OCI-LY1 (cell line): ENCODE measurements at regions not wholly inside any gene's neighbourhood (a gene's known extent, or its start where the extent isn't known, plus 50 kb on each side); places are given as distances from the start of the nearest gene placed in this dataset.

ENCODE experiments used
- H2AFZ ChIP-seq: fragments of 200-600 bp; sonication (generic), shearing (Covaris generic); 2 replicates; pipeline ENCODE4 v1.6.0; 2014; ENCODE audit warnings: antibody characterized with exemption, mild to moderate bottlenecking, low read length
- H3F3A ChIP-seq: fragments of 200-600 bp; sonication (generic), shearing (Covaris generic); 2 replicates; pipeline ENCODE4 v1.6.0; 2014; ENCODE audit warnings: mild to moderate bottlenecking, antibody characterized with exemption, low read length, moderate library complexity; ENCODE audit not compliant: insufficient read depth
- H3K27ac ChIP-seq: fragments of 200-600 bp; sonication (generic); 2 replicates; pipeline ENCODE4 v1.5.1; 2014; ENCODE audit warnings: low read length, mixed run types, mild to moderate bottlenecking, low read depth; ENCODE audit not compliant: poor library complexity, severe bottlenecking
- H3K27me3 ChIP-seq: fragments of 200-600 bp; sonication (generic); 2 replicates; pipeline ENCODE4 v1.6.0; 2014; ENCODE audit warnings: antibody characterized with exemption, mild to moderate bottlenecking, low read length, moderate library complexity; ENCODE audit not compliant: insufficient read depth
- H3K36me3 ChIP-seq: fragments of 200-600 bp; sonication (generic); 2 replicates; pipeline ENCODE4 v1.6.1; 2014; ENCODE audit warnings: mild to moderate bottlenecking, antibody characterized with exemption, low read length, moderate library complexity, mixed read lengths; ENCODE audit not compliant: insufficient read depth
- H3K4me1 ChIP-seq: fragments of 200-600 bp; sonication (generic); 2 replicates; pipeline ENCODE4 v1.5.1; 2014; ENCODE audit warnings: mild to moderate bottlenecking, low read length, moderate library complexity; ENCODE audit not compliant: insufficient read depth, severe bottlenecking
- H3K4me2 ChIP-seq: fragments of 200-600 bp; sonication (generic), shearing (Covaris generic); 2 replicates; pipeline ENCODE4 v1.6.1; 2014; ENCODE audit warnings: low read length
- H3K4me3 ChIP-seq: fragments of 200-600 bp; sonication (generic); 2 replicates; pipeline ENCODE4 v1.5.1; 2014; ENCODE audit warnings: low read length, low read depth, mild to moderate bottlenecking, mixed read lengths; ENCODE audit not compliant: poor library complexity, severe bottlenecking
- H3K79me2 ChIP-seq: fragments of 200-600 bp; shearing (Covaris generic); 2 replicates; pipeline ENCODE4 v1.6.1; 2016; ENCODE audit warnings: mixed run types, low read length, mixed read lengths; ENCODE audit not compliant: insufficient read depth
- H3K9ac ChIP-seq: fragments of 200-600 bp; sonication (generic), shearing (Covaris generic); 2 replicates; pipeline ENCODE4 v1.6.1; 2014; ENCODE audit warnings: mild to moderate bottlenecking, low read length, mixed read lengths
- H3K9me2 ChIP-seq: fragments of 200-600 bp; sonication (generic), shearing (Covaris generic); 2 replicates; pipeline ENCODE4 v1.6.1; 2014; ENCODE audit warnings: low read depth, mild to moderate bottlenecking, low read length, mixed read lengths
- H3K9me3 ChIP-seq: fragments of 200-600 bp; shearing (Covaris generic); 2 replicates; pipeline ENCODE4 v1.6.1; 2014; ENCODE audit warnings: low read length, mixed read lengths
- H4K20me1 ChIP-seq: fragments of 200-600 bp; sonication (generic), shearing (Covaris generic); 2 replicates; pipeline ENCODE4 v1.6.0; 2016; ENCODE audit warnings: mild to moderate bottlenecking, low read length; ENCODE audit not compliant: insufficient read depth
- EZH2 ChIP-seq: fragments of 200-600 bp; sonication (generic), shearing (Covaris generic); IDR thresholded peaks from 2 replicates; pipeline ENCODE4 v1.8.0; 2017; ENCODE audit warnings: borderline replicate concordance, mixed run types, mild to moderate bottlenecking, antibody characterized with exemption, low read length, moderate library complexity, mixed read lengths
- TF ChIP-seq, protein P1 (sequence below): fragments of 200-600 bp; sonication (generic), shearing (Covaris generic); IDR thresholded peaks from 2 replicates; pipeline ENCODE4 v1.5.1; 2017; ENCODE audit warnings: mild to moderate bottlenecking, antibody characterized with exemption, low read length, moderate library complexity, mixed read lengths

DNA sequence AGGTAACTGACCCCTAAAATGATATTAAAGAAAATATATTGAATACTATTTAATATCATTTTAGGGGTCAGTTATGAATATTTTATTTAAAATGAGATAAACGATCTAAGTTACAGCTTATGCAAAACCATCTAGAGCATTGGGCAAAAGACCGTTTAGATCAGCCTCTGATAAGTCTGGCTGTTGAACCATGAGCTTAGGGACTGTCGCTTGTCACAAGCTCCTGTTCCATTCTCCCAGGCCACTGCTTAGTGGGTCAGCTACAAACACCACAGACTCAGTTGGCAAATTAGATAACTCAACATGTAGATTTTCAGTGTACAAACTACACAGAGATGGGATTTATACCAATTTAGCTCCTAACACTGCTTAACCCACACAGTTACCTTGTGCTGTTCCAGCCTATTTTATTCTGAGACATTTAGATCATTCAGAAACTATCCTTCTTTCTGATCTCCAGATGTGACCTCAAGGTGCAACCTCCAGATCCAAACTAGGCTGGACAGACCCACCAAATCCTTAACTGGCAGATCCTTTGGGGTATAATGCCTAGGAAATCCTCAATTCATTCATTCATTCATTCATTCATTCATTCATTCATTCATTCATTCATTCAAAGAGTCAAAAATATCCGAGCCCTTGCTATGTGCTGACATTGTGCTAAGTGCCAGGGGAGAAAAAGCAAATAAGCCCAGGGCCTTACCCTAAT, 82.8 kb downstream of the HRH4 start:
- no peaks in the 10 kb centered on the region for H3F3A ChIP-seq
- H3K79me2 ChIP-seq, result no peaks in the 10 kb centered on the region
- TF ChIP-seq EZH2, result no peak
- TF ChIP-seq, protein P1, sequence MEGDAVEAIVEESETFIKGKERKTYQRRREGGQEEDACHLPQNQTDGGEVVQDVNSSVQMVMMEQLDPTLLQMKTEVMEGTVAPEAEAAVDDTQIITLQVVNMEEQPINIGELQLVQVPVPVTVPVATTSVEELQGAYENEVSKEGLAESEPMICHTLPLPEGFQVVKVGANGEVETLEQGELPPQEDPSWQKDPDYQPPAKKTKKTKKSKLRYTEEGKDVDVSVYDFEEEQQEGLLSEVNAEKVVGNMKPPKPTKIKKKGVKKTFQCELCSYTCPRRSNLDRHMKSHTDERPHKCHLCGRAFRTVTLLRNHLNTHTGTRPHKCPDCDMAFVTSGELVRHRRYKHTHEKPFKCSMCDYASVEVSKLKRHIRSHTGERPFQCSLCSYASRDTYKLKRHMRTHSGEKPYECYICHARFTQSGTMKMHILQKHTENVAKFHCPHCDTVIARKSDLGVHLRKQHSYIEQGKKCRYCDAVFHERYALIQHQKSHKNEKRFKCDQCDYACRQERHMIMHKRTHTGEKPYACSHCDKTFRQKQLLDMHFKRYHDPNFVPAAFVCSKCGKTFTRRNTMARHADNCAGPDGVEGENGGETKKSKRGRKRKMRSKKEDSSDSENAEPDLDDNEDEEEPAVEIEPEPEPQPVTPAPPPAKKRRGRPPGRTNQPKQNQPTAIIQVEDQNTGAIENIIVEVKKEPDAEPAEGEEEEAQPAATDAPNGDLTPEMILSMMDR, result no peak
- H3K9me3 ChIP-seq, result no peaks in the 10 kb centered on the region
- no peak overlapping the region for H3K9ac ChIP-seq
- H3K27ac ChIP-seq, result no peak overlapping the region
- H3K4me3 ChIP-seq, result no peak overlapping the region
- H3K36me3 ChIP-seq, result no peaks in the 10 kb centered on the region
- no peak overlapping the region for H2AFZ ChIP-seq
- H3K4me2 ChIP-seq, result no peak overlapping the region
- no peaks in the 10 kb centered on the region for H4K20me1 ChIP-seq
- no peaks in the 10 kb centered on the region for H3K9me2 ChIP-seq
- no peaks in the 10 kb centered on the region for H3K27me3 ChIP-seq
- no peaks in the 10 kb centered on the region for H3K4me1 ChIP-seq

DNA sequence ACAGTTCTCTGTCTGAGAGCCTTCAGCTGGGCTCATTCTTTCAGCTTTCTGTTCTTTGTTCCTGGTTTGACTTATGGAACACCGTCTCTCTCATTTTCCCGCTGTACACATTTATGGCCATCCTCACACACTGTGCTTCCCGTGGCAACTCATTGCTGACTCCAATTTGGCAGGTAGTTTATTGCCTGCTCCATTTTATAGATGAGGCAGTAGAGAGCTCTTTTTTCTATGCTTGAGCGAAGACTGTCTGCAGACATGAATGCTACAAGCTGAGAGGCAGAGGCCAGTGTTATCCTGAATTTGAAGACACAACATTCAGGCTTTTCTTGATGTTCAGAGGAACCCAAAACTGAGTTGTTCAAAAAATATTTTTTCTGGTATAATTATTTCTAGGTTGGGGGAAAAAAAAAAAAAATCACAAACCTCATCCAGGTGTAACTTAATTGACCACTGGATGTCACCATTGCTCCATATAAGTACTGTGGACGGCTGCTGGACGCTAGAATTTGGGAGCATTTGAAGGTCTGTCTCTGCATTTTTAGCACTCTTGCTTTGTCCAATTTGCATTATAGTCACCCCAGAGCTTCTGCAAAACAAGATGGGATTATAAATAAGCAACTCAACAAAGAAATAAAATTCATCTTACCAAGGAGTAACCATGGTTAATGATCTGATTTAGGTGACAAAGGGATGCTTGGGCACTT, 83.5 kb downstream of the HRH4 start:
- Histone ChIP-seq H3K9me2 (no peaks in the 10 kb centered on the region), H3F3A (no peaks in the 10 kb centered on the region), H3K36me3 (no peaks in the 10 kb centered on the region), H3K9me3 (no peaks in the 10 kb centered on the region), H3K4me1 (no peaks in the 10 kb centered on the region), H2AFZ (no peak overlapping the region), H3K9ac (no peak overlapping the region), H3K4me3 (no peak overlapping the region), H3K79me2 (no peaks in the 10 kb centered on the region), H3K27ac (no peak overlapping the region), H4K20me1 (no peaks in the 10 kb centered on the region), H3K4me2 (no peak overlapping the region), H3K27me3 (no peaks in the 10 kb centered on the region)
- TF ChIP-seq EZH2, result no peak
- TF ChIP-seq, protein P1, result peak; percentile 47

DNA sequence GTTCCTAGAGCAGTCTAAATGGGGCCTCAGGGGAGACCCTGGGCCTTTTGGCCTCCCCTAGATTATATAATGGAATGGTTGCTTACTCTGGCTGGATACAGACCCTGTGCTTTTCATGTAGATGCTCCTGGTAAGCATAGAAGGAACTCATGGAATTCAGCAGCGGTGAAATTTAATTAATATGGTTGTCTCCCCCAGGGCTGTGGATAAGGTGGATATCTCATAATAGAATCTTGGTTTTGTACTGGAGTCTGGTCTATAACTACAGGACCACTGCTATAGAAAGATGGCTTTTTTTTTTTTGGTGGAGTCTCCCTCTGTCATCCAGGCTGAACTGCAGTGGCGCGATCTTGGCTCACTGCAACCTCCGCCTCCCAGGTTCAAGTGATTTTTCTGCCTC, 84.5 kb downstream of the HRH4 start:
- no peaks in the 10 kb centered on the region for H3K4me1 ChIP-seq
- H2AFZ ChIP-seq, result no peak overlapping the region

More for the DNA sequence above, 84.5 kb downstream of the HRH4 start:
- H4K20me1 ChIP-seq, result no peaks in the 10 kb centered on the region
- H3K9ac ChIP-seq, result no peak overlapping the region
- no peak overlapping the region for H3K4me3 ChIP-seq
- no peak overlapping the region for H3K27ac ChIP-seq
- H3K36me3 ChIP-seq, result no peaks in the 10 kb centered on the region
- H3K4me2 ChIP-seq, result no peak overlapping the region
- no peaks in the 10 kb centered on the region for H3K9me2 ChIP-seq
- no peaks in the 10 kb centered on the region for H3K9me3 ChIP-seq
- TF ChIP-seq, protein P1, result no peak
- TF ChIP-seq EZH2, result no peak
- H3F3A ChIP-seq, result no peaks in the 10 kb centered on the region
- H3K27me3 ChIP-seq, result no peaks in the 10 kb centered on the region
- no peaks in the 10 kb centered on the region for H3K79me2 ChIP-seq
